Kidney epithelial cell (primary cell): ENCODE measurements at regions not wholly inside any gene's neighbourhood (a gene's known extent, or its start where the extent isn't known, plus 50 kb on each side); places are given as distances from the start of the nearest gene placed in this dataset.

ENCODE experiments used
- DNase-seq: peaks from one replicate; pipeline ENCODE4 v3.0.0-alpha.2; 2010; ENCODE audit warnings: low read depth
- H3K27me3 ChIP-seq: 2 replicates; pipeline ENCODE4 v1.6.0; 2011; ENCODE audit warnings: low read length; ENCODE audit not compliant: control insufficient read depth, insufficient read depth
- H3K36me3 ChIP-seq: 2 replicates; pipeline ENCODE4 v1.5.1; 2011; ENCODE audit warnings: low read length; ENCODE audit not compliant: control insufficient read depth, insufficient read depth
- H3K4me3 ChIP-seq: 2 replicates; pipeline ENCODE4 v1.5.1; 2011; ENCODE audit warnings: low read depth, mild to moderate bottlenecking, control low read depth, low read length
- CTCF ChIP-seq: IDR thresholded peaks from 2 replicates; pipeline ENCODE4 v1.5.1; 2011; ENCODE audit warnings: mild to moderate bottlenecking, moderate library complexity, low read length, control low read depth, inconsistent platforms; ENCODE audit not compliant: insufficient read depth, poor library complexity, severe bottlenecking

GRCh38 chrX:110987292-110987691, 108.7 kb upstream of the PAK3 start:
- Histone ChIP-seq H3K27me3 (peaks cover 5% of the 10 kb centered on the region), H3K4me3 (no peak overlapping the region), H3K36me3 (no peaks in the 10 kb centered on the region)
- DNase-seq, result no peak
- peak; percentile 9 for TF ChIP-seq CTCF

GRCh38 chrX:110985470-110985869, 110.5 kb upstream of the PAK3 start:
- TF ChIP-seq CTCF, result no peak
- H3K36me3 ChIP-seq, result no peaks in the 10 kb centered on the region
- no peak for DNase-seq
- H3K4me3 ChIP-seq, result no peak overlapping the region
- peaks cover 5% of the 10 kb centered on the region for H3K27me3 ChIP-seq

GRCh38 chrX:110983024-110983423, 113.0 kb upstream of the PAK3 start:
- H3K27me3 ChIP-seq, result peaks cover 5% of the 10 kb centered on the region
- H3K4me3 ChIP-seq, result no peak overlapping the region
- H3K36me3 ChIP-seq, result no peaks in the 10 kb centered on the region
- no peak for TF ChIP-seq CTCF
- no peak for DNase-seq

DNA sequence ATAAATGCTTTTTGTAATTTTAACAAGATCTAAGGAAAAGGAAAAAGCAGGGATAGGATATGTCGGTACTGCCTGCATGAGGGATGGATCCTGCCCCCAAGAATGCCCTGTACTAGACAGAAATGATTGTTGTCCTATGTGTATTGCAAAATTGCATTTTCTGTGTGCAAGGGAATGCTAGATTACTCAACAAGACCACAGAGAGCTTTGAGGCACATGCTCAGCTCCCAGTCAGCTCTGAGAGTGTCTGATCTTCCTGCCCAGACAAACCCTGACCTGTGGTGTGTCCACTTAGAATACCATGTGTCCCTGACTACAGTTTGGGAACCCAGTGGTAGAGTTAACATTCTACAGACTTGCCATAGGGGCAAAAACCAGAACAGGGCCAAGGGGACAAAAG, 129.2 kb upstream of the PAK3 start:
- H3K4me3 ChIP-seq, result no peak overlapping the region
- peaks cover 4% of the 10 kb centered on the region for H3K27me3 ChIP-seq
- no peaks in the 10 kb centered on the region for H3K36me3 ChIP-seq
- TF ChIP-seq CTCF, result no peak
- no peak for DNase-seq

DNA sequence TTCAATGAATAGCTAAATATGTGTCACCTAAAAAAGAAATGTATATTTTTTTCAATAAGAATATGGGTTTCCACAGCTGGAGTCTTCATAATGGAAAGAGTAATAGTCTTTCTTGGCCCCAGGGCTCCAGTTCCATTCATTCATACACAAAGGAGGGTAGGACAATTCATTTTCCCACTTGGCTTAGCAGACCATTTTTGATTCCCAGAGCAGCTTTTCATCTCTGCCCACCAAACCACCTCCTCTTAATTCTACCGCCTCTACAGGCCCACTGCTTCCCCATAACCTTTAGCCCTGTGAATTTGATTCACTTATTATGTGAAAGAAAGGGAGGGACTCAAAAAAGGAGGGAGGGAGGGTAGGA, 129.9 kb upstream of the PAK3 start:
- DNase-seq, result no peak
- no peak for TF ChIP-seq CTCF
- no peak overlapping the region for H3K4me3 ChIP-seq
- H3K27me3 ChIP-seq, result peaks cover 4% of the 10 kb centered on the region
- no peaks in the 10 kb centered on the region for H3K36me3 ChIP-seq

DNA sequence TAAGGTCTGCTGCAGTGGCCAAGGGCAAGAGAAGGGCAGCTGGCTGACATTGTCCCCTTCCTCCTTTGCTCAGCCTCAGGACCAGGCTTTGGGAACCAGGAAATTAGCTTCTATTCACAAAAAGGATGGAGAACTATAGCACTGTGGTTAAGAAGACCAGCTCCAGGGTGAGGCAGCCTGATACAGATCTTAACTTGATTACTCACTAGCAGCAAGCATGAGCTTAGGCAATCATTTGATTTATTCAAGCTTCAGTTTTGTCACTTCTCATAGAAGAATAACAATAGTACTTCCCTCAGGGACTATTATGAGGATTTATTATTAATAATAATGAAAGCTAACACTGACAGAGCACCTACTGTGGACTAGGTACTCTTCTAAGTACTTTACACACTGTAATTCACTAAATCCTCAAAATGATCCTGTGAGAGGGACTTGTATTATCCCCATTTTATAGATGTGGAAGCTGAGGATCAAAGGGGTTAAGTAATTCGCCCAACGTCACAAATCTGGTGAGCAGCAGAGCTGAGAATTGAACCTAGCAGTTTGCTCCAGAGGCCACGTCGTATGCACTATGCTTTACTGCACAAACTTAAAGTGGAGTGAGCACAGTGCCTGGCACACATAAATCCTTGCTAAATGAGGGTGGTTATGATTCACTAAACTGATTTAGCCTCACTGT, 130.4 kb upstream of the PAK3 start:
- Histone ChIP-seq H3K27me3 (peaks cover 4% of the 10 kb centered on the region), H3K4me3 (no peak overlapping the region), H3K36me3 (no peaks in the 10 kb centered on the region)
- no peak for TF ChIP-seq CTCF
- no peak for DNase-seq
